NCI-H146 treated with DMSO at 0.1 percent for 48 hours (cell line): ENCODE measurements at regions not wholly inside any gene's neighbourhood (a gene's known extent, or its start where the extent isn't known, plus 50 kb on each side); places are given as distances from the start of the nearest gene placed in this dataset.
"Not testable (repeated sequence)": the region's sequence is repeated elsewhere in the genome, so short reads cannot be mapped to it uniquely, and the experiment has no call there.

Experiments used
- DNase-seq: peaks from one replicate; lab custom pipeline; 2025; ENCODE audit not compliant: unreplicated experiment; lab: John Stamatoyannopoulos, UW

- no peak for DNase-seq
Measured at GRCh38 chr22:27239520-27239919, 562.0 kb downstream of the MN1 start.

DNA sequence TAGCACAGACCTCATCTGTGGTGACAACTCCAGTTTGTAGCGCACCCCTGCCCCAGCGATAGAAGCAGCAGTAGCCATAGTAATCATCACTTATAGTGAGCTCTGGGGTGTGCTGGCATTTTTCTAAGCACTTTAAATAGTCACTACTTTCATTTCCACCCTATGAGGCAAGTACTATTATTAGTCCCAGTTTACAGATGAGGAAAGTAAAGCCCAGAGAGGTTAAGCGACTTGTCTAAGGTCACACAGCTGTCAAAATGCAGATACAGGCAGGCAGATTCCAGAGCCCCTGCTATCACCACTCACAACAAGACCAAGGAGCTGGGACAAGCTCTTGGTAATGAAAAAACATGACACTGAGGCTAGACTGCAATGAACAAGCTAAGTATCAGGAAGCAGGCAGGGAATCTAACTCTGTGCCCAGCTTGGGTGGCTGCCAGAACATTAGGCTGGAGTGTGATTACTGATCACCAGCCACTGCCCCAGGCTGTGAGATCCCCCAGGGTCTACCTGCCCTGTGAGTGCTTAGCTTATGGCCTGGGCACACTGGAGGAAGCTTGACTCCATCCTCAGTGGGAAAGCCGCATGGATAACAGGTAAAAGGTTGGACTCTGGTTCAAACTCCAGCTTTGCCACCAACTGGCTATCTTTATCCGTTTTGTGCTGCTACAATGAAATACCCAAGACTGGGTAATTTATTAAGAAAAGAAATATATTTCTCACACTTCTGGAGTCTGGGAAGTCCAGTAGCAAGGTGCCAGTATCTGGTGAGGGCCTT is 561.1 kb downstream of the MN1 start:
- DNase-seq = no peak

GRCh38 chr22:27241430-27242321 is 559.9 kb downstream of the MN1 start:
- no peak for DNase-seq

GRCh38 chr22:27242474-27242873 is 559.1 kb downstream of the MN1 start:
- no peak for DNase-seq

DNA sequence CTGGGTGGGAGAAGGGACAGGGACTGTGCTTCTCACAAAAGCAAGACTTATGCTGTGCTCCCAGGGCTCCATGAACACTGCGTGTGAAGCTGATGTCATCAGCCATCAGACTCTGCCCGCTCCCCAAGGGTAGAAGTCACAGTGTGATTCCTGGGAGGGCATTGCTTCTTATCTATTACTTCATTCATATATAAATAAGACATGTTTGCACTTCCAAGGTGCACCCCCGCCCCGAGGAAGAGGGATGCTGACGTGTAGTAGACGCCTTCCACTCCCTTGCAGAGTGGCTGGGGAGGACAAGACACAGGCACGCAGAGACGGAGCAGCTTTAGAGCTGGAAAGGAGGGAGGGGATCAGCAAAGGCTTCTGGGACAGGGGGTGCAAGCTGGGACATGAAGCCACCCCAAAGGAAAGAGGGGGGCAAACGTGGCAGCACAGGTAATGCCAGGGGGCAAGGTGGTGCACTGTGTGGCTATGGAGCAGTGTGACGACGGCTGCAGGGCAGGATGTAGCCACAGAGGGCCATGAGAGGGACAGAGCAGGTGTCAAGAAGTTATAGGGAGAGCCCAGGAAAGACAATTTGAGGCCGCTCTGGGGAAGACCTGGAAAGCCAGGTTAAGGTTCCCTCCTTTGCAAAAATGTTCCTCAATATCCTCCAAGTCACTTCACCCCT is 558.5 kb downstream of the MN1 start:
- DNase-seq = no peak

GRCh38 chr22:27244328-27244727 is 557.2 kb downstream of the MN1 start:
- DNase-seq = no peak

GRCh38 chr22:27245056-27245455 is 556.5 kb downstream of the MN1 start:
- DNase-seq = no peak

DNA sequence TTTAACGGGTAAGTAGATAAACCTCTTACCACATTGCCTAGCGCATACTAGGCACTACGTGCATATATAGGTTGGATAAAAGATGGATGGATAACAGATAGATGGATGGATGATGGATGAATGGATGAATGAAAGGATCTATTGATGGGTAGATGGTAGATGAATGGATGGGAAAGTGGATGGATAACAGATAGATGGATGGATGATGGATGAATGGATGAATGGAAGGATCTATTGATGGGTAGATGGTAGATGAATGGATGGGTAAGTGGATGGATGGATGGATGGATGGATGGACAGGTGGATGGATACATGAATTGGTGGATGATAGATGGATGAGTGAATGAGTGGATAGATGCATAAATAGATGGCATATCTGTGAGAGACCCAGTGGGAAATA is 555.0 kb downstream of the MN1 start:
- no peak for DNase-seq

GRCh38 chr22:27247701-27248434 is 553.7 kb downstream of the MN1 start:
- DNase-seq = no peak

DNA sequence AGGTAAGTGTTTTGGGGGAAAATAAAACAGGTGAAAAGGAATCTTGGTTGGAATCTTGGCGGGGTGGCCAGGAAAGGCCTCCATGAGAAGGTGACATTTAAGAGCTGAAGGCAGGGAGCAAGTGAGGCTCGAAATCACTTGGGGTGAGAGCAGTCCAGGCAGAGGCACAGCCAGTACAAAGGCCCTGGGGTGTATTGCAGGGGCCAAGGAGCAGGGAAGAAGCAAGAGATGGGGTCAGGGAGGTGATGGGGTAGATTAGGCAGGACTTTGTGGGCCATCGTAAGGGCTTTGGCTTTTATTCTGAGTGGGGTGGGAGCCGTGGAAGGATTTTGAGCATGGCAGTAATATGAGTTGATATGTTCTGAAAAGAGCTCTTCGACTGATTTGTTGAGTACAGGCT is 551.1 kb downstream of the MN1 start:
- DNase-seq = no peak

- DNase-seq = no peak
Measured at GRCh38 chr22:27250886-27251285, 550.7 kb downstream of the MN1 start.

DNA sequence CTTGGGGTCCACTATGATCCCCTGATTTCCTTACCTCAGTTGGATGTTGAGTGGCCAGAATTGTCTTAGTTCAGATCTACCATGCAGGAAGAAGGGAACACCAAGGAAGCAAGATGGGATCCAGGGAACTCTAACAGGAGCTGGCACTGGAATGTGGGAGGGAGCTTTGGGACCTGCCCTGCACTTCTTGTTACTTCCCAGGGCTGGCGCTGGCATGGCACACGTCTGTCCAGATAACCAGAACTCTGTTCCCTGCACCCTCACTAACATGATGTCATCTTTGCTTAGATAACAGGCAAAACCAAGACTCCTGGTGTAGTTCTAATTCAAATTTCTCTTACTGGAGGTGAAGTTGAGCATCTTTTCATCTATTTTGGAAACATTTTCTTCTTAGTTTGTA is 550.0 kb downstream of the MN1 start:
- no peak for DNase-seq

- no peak for DNase-seq
Measured at GRCh38 chr22:27252282-27253049, 549.1 kb downstream of the MN1 start.

DNA sequence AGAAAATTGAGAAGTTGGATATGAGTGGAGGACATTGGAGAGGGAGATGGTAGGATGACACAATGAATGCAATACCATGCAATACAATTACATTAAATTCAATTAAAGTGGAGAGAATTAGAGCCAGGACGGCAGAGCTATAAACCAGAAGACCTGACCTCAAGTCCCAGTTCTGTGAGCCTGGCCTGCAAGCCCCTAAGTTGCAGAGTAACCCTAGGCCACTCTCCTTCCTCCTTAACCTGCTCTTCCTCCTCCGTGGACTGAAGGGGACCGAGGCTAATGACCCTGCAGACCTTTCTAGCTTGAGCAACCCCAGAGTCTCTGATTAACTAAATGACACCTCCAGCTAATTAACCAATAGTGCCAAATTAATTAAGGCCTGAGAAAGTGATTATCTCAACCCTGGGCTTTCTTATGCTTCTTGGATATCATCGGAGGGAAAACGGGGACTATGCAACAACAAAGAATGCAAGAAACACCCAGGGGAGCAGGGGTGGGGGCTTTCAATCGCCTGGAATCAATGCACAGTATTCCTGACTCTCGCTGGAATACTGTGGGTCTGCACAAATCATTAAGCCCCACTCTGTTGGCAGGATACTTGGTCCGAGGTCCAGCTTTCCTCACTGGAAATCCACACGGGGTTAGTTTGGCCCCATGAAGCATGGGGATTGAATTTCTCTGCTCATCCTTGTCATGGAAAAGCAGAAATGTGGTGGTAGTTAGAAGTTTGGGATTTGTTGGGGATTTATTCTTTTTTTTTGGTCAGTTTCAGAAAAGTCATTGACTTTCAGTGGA is 548.3 kb downstream of the MN1 start:
- DNase-seq = no peak

GRCh38 chr22:27254063-27254462 is 547.5 kb downstream of the MN1 start:
- DNase-seq = not testable (repeated sequence)

DNA sequence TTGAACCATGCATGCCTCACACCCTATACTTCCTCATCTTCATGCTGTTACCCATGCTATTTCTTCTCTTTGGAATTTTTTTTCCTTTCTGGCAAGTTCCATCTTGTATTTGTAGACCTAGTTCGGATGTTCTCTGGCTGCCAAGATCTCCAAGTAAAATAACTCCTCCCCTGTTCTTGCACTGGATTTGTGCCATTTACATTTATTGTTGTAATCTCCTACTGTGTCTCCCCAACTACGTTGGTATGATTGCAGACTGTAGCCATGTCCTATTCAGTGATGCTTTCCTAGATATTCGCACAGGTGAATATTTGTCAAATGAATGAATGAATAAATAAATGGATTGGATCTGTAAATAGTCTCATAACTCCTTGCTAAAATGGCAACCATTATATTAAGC is 546.0 kb downstream of the MN1 start:
- no peak for DNase-seq

DNA sequence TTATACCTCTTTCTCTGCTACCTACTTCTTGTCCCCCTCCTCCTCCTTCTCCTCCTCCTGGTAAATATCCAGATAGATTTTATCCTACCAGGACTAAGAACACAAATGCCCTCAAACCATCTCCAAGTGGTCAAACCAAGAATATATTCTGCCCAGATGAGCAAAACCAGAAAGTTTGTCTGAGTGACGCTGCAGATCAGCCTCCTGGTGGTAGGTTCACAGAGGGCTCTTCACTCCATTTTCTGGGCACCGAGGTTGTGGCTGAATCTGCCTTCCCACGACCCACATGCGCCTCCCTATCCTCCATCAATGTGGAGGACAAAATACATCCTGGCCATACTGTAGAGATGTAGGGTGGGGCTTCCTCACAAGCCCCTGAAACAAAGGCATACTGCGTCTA is 543.6 kb downstream of the MN1 start:
- DNase-seq = no peak

- DNase-seq = no peak
Measured at GRCh38 chr22:27258616-27259172, 542.9 kb downstream of the MN1 start.

- DNase-seq = no peak
Measured at GRCh38 chr22:27259433-27259832, 542.1 kb downstream of the MN1 start.
